GM18861 (cell line): ENCODE measurements at regions not wholly inside any gene's neighbourhood (a gene's known extent, or its start where the extent isn't known, plus 50 kb on each side); places are given as distances from the start of the nearest gene placed in this dataset.

ENCODE experiments used
- ATAC-seq: cut with Tn5 transposase; IDR thresholded peaks from one replicate; pipeline ENCODE4 v1.9.1; 2021; ENCODE audit not compliant: unreplicated experiment

- no peak for ATAC-seq
Observed at GRCh38 chr1:30258876-30259275, 464.5 kb downstream of the MATN1 start.

GRCh38 chr1:30258471-30258870, 464.9 kb downstream of the MATN1 start:
- ATAC-seq, result no peak

- ATAC-seq, result no peak
Observed at GRCh38 chr1:30257742-30258380, 465.5 kb downstream of the MATN1 start.

GRCh38 chr1:30257322-30257721, 466.1 kb downstream of the MATN1 start:
- no peak for ATAC-seq

GRCh38 chr1:30256911-30257310, 466.5 kb downstream of the MATN1 start:
- no peak for ATAC-seq

- ATAC-seq, result no peak
Observed at GRCh38 chr1:30255111-30255724, 468.2 kb downstream of the MATN1 start.

GRCh38 chr1:30253807-30254440, 469.5 kb downstream of the MATN1 start:
- ATAC-seq, result no peak

- ATAC-seq, result no peak
Observed at GRCh38 chr1:30253361-30253760, 470.0 kb downstream of the MATN1 start.

- ATAC-seq, result no peak
Observed at GRCh38 chr1:30250984-30251850, 472.2 kb downstream of the MATN1 start.

- ATAC-seq, result no peak
Observed at GRCh38 chr1:30250338-30250983, 472.9 kb downstream of the MATN1 start.

GRCh38 chr1:30249446-30250337, 473.7 kb downstream of the MATN1 start:
- ATAC-seq, result no peak

GRCh38 chr1:30248774-30249173, 474.6 kb downstream of the MATN1 start:
- no peak for ATAC-seq

GRCh38 chr1:30248373-30248772, 475.0 kb downstream of the MATN1 start:
- ATAC-seq, result no peak

- no peak for ATAC-seq
Observed at GRCh38 chr1:30244801-30245200, 478.6 kb downstream of the MATN1 start.

- no peak for ATAC-seq
Observed at GRCh38 chr1:30242722-30243457, 480.5 kb downstream of the MATN1 start.

- ATAC-seq, result no peak
Observed at GRCh38 chr1:30242168-30242567, 481.2 kb downstream of the MATN1 start.

GRCh38 chr1:30241681-30242080, 481.7 kb downstream of the MATN1 start:
- ATAC-seq, result no peak

GRCh38 chr1:30234091-30234490, 489.3 kb downstream of the MATN1 start:
- ATAC-seq, result no peak

GRCh38 chr1:30232288-30232899, 491.0 kb downstream of the MATN1 start:
- ATAC-seq, result no peak
